Immature natural killer cell (primary cell): ENCODE measurements at regions not wholly inside any gene's neighbourhood (a gene's known extent, or its start where the extent isn't known, plus 50 kb on each side); places are given as distances from the start of the nearest gene placed in this dataset.
"Not testable (repeated sequence)": the region's sequence is repeated elsewhere in the genome, so short reads cannot be mapped to it uniquely, and the experiment has no call there.

Source experiments
- DNase-seq, 3 donors: peaks; one replicate each; pipeline ENCODE4 v3.0.0; 2022; ENCODE audit warnings: mixed read lengths in 1 of 3
- H3K27ac Mint-ChIP-seq, 6 donors: one replicate each; pipeline ENCODE4 v1.8.0; 2020; ENCODE audit warnings: mixed read lengths in 6 of 6, mild to moderate bottlenecking in 5 of 6, inconsistent platforms in 4 of 6, moderate library complexity in 3 of 6
- H3K27me3 Mint-ChIP-seq, 3 donors: one replicate each; pipeline ENCODE4 v1.8.0; 2020 to 2021; ENCODE audit warnings: low read depth in 3 of 3, mild to moderate bottlenecking in 3 of 3, mixed read lengths in 3 of 3, moderate library complexity in 3 of 3, inconsistent platforms in 1 of 3
- H3K36me3 Mint-ChIP-seq, 3 donors: one replicate each; pipeline ENCODE4 v1.8.0; 2020; ENCODE audit warnings: mixed read lengths in 3 of 3, inconsistent platforms in 2 of 3, mild to moderate bottlenecking in 2 of 3
- H3K4me1 Mint-ChIP-seq, 2 donors: one replicate each; pipeline ENCODE4 v1.8.0; 2020; ENCODE audit warnings: inconsistent platforms in 2 of 2, mild to moderate bottlenecking in 2 of 2, mixed read lengths in 2 of 2, moderate library complexity in 1 of 2
- H3K4me3 Mint-ChIP-seq, 5 donors: one replicate each; pipeline ENCODE4 v1.8.0; 2020; ENCODE audit warnings: mild to moderate bottlenecking in 5 of 5, mixed read lengths in 5 of 5, inconsistent platforms in 3 of 5, moderate library complexity in 3 of 5
- H3K9me3 Mint-ChIP-seq, 6 donors: one replicate each; pipeline ENCODE4 v1.8.0; 2020; ENCODE audit warnings: mild to moderate bottlenecking in 6 of 6, mixed read lengths in 6 of 6, inconsistent platforms in 4 of 6, moderate library complexity in 3 of 6

DNA sequence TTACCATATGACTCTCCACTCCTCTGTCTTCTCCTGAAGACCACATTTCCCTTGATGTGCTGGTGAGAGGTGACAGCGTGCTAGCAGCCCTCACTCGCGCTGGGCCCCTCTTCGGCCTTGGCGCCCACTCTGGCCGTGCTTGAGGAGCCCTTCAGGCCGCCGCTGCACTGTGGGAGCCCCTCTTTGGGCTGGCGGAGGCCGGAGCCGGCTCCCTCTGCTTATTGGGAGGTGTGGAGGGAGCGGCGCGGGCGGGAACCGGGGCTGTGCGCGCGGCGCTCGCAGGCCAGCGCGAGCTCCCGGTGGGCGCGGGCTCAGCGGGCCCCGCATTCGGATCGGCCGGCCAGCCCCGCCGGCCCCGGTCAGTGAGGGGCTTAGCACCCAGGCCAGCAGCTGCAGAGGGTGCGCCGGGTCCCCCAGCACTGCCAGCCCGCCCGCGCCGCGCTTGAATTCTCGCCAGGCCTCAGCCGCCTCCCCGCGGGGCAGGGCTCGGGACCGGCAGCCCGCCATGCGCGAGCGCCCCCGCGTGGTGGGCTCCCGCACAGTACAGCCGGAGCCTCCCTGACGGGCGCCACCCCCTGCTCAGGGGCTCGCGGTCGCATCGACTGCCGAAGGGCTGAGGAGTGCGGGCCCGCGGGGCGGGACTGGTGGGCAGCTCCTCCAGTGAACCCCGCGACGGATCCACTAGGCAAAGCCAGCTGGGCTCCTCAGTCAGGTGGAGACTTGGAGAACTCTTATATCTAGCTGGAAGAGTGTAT lies 246.6 kb upstream of the REG3G start:
- Mint-ChIP-seq H3K27ac (no peak overlapping the region), H3K4me3 (no peak overlapping the region), H3K4me1 (no peaks in the 10 kb centered on the region), H3K27me3 (peaks cover 0 to 3% (median 2%) of the 10 kb centered on the region in 3 donors), H3K9me3 (peaks cover 20 to 65% (median 39%) of the 10 kb centered on the region in 6 donors), H3K36me3 (peaks cover 0 to 4% (median 0%) of the 10 kb centered on the region in 3 donors)
- no peak for DNase-seq

DNA sequence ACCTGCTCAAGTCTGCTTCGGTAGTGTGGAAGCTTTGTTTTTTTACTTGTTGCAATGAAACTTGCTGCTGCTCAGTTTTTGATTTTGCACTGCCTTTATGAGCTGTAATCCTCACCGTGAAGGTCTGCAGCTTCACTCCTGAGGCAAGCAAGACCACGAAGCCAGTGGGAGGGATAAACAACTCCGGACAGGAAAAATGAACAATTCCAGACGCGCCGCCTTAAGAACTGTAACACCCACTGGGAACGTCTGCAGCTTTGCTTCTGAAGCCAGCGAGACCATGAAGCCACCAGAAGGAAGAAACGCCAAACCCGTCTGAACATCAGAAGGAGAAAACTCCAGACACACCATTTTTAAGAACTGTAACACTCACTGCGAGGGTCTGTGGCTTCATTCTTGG lies 245.7 kb upstream of the REG3G start:
- Mint-ChIP-seq H3K36me3 (peaks cover 0 to 4% (median 0%) of the 10 kb centered on the region in 3 donors), H3K27ac (no peak overlapping the region), H3K27me3 (peaks cover 0 to 3% (median 2%) of the 10 kb centered on the region in 3 donors), H3K9me3 (peaks cover 19 to 66% (median 40%) of the 10 kb centered on the region in 6 donors), H3K4me1 (no peaks in the 10 kb centered on the region), H3K4me3 (no peak overlapping the region)
- no peak for DNase-seq

DNA sequence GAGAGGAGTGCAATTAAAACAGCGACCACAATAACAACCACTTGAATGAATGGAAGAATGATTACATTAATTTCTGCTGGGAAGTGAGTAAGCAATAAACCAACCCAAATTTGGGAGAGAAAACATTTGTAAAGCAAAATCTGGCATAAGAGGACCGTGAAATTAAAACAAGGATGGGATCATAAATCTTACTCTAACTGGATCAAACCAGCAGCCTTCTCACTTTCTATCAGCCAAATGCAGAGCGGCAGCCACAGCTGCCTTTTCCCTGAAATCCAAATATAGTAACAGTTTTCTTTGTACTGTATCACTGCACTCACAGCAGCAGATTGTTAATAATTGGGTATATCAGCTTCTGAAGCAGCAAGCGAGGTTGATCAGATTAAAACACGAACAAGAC lies 245.2 kb upstream of the REG3G start:
- no peak overlapping the region for H3K4me3 Mint-ChIP-seq
- H3K27me3 Mint-ChIP-seq: peaks cover 0 to 3% (median 2%) of the 10 kb centered on the region in 3 donors
- H3K27ac Mint-ChIP-seq: no peak overlapping the region
- H3K9me3 Mint-ChIP-seq: peaks cover 17 to 61% (median 35%) of the 10 kb centered on the region in 6 donors
- peaks cover 0 to 4% (median 0%) of the 10 kb centered on the region in 3 donors for H3K36me3 Mint-ChIP-seq
- no peaks in the 10 kb centered on the region for H3K4me1 Mint-ChIP-seq
- no peak for DNase-seq

DNA sequence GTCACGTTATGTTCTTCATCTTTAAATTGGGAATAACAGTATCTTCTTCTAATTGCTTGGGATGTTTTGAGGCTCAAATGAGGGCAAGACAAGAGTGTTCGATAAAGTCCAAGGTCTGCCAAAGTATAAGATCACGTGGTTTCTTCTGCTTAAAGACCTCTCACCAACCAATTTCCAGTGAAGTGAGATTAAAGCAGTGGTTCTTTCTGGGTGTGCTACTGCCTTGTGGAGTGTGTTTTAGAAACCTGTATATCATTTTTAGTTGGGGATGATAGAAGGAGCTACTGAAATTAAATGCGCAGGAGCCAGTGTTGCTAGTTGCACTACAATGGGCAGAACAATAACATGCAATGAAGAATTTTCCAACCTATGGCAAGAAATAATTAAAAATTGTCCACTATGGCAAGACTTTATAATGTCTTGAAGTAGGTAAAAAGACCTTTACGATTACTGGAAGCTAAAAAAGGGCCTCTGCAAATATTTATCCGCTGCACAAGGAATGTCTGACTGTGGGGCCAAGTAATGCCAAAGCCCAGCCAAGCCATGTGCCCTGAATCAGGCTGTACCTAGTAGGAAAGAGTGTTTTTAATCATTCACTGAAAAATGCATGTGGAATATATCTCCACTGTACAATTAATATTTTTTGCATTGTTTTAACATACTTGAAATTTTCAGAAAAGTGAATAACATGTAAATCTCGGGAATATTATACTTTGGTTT lies 244.5 kb upstream of the REG3G start:
- no peak for DNase-seq
- no peak overlapping the region for H3K27ac Mint-ChIP-seq
- H3K4me3 Mint-ChIP-seq: no peak overlapping the region
- H3K36me3 Mint-ChIP-seq: peaks cover 0 to 4% (median 0%) of the 10 kb centered on the region in 3 donors
- peaks cover 0 to 3% (median 2%) of the 10 kb centered on the region in 3 donors for H3K27me3 Mint-ChIP-seq
- H3K9me3 Mint-ChIP-seq: peaks cover 16 to 55% (median 33%) of the 10 kb centered on the region in 6 donors
- H3K4me1 Mint-ChIP-seq: no peaks in the 10 kb centered on the region

DNA sequence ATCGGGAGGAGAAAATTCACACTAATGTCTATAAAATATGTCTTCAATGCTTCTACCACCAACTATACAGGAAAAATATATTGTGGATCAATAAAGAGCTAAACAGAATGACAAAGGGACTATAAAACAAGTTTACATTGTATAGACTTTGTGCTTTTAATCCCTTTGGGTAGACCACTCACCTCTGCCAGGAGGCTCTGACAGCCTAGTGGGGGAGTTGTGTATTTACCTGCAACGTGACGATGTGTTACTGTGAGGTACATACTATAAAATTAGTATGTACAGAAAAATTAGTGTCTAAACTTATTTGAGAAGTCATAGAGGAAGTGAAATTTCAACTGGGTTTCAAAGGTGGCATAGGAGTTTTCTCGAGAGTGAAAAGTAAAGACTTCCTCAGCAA lies 243.3 kb upstream of the REG3G start:
- no peaks in the 10 kb centered on the region for H3K4me1 Mint-ChIP-seq
- H3K4me3 Mint-ChIP-seq: no peak overlapping the region
- H3K27me3 Mint-ChIP-seq: peaks cover 0 to 2% (median 0%) of the 10 kb centered on the region in 3 donors
- peaks cover 9 to 48% (median 30%) of the 10 kb centered on the region in 6 donors for H3K9me3 Mint-ChIP-seq
- no peak overlapping the region for H3K27ac Mint-ChIP-seq
- no peak for DNase-seq
- H3K36me3 Mint-ChIP-seq: no peaks in the 10 kb centered on the region

DNA sequence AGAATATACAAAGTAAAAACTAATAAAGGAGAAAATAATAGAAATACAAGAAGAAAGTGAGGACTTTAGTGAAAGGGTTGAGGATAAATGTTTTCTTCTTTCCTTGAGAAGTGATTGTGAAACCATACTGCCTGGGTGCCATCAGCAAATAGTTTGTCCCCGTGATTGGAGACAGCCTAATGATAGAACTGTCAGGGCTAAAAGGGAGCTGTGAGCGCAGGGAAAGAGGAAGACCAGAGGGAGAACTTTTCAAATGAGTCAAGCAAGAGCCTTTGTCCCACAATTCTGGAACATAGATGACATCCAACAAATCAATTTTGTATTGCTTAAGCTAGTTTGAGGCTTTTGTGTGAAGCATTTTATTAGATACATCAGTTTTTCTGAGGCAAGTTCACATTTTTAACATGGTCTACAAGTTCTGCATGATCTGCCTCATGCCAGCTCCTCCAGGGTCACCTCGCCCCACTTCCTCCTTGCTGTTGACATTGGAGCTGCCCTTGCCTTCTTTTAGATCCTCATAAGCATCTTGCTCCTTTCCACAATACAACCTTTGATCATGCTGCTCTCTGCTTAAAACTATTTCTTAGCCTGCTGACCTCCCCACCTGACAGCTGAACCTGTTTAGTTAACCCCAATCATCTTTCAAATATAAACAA lies 213.4 kb upstream of the REG3G start:
- peaks cover 0 to 4% (median 0%) of the 10 kb centered on the region in 3 donors for H3K36me3 Mint-ChIP-seq
- no peak overlapping the region for H3K4me3 Mint-ChIP-seq
- no peaks in the 10 kb centered on the region for H3K4me1 Mint-ChIP-seq
- H3K27ac Mint-ChIP-seq: no peak overlapping the region
- no peak for DNase-seq
- peaks cover 12 to 47% (median 18%) of the 10 kb centered on the region in 6 donors for H3K9me3 Mint-ChIP-seq
- peaks cover 0 to 6% (median 0%) of the 10 kb centered on the region in 3 donors for H3K27me3 Mint-ChIP-seq

DNA sequence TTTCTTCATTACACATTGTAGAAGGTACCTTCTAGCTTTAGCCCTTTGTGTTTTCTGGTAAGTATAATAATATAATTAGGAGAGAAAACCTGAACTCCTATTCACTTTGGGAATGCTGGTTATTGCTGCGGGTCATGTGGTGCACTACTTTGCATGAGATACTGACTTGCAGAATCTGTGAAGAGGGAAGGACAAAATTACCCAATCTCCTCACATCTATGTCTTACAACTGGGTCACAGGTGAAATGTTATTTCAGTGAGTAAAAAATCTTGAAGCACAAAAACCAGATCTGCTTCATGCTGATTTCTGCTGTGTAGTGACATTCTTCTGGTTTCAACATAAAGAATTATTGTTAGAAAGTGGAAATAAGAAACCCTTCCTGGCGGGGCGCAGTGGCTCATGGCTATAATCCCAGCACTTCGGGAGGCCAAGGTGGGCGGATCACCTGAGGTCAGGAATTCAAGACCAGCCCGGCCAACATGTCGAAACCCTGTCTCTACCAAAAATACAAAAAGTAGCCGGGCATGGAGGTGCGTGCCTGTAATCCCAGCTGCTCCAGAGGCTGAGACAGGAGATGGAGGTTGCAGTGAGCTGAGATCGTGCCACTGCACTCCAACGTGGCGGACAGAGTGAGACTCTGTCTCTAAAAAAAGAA lies 211.0 kb upstream of the REG3G start:
- peaks cover 0 to 6% (median 0%) of the 10 kb centered on the region in 3 donors for H3K27me3 Mint-ChIP-seq
- peaks cover 0 to 4% (median 0%) of the 10 kb centered on the region in 3 donors for H3K36me3 Mint-ChIP-seq

DNA sequence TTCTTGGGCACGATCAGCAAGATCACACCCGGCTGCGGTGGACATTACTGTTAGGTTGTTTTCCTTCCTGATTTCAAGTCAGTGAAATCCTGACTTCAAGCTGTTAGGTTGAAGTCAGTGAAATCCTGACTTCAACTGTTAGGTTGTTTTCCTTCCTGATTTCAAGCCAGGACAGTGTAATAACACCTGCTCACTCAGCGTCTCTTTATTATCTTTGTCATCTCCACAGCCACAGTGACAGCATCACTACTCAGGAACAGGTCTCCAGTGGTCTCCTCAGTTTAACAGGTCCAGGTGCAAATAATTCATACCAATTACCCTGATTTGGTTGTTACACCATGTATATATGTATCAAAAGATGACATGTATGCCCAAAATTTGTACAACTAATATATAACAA lies 208.1 kb upstream of the REG3G start:
- Mint-ChIP-seq H3K36me3 (peaks cover 0 to 6% (median 0%) of the 10 kb centered on the region in 3 donors), H3K4me1 (no peaks in the 10 kb centered on the region), H3K27ac (no peak overlapping the region), H3K4me3 (no peak overlapping the region), H3K9me3 (peaks cover 12 to 42% (median 18%) of the 10 kb centered on the region in 6 donors), H3K27me3 (peaks cover 0 to under 1% (median 0%) of the 10 kb centered on the region in 3 donors)
- no peak for DNase-seq

More for the DNA sequence above, 211.0 kb upstream of the REG3G start:
- no peak for DNase-seq
- Mint-ChIP-seq H3K9me3 (peaks cover 8 to 35% (median 13%) of the 10 kb centered on the region in 6 donors), H3K4me1 (no peaks in the 10 kb centered on the region), H3K4me3 (no peak overlapping the region), H3K27ac (no peak overlapping the region)

DNA sequence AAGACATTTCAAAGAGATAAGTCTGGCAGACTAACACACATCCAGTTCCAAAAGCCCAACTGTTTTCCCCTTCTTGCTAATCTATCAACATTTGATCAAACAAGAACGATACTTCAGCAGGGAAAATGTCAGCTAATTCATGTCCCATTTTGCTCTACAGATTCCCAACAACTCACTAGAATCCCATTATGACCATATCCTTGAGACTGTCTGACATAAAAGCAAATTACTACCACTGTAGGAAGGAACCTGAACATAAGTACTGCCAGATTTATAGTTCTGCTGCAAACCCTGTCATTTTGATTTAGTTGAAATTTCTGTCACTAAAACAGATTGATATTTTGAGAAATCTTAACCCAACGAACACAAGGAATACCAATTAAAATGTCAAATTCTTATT lies 193.0 kb upstream of the REG3G start:
- no peak for DNase-seq
- H3K27ac Mint-ChIP-seq: no peak overlapping the region
- peaks cover 5 to 52% (median 14%) of the 10 kb centered on the region in 6 donors for H3K9me3 Mint-ChIP-seq
- no peaks in the 10 kb centered on the region for H3K4me1 Mint-ChIP-seq
- H3K4me3 Mint-ChIP-seq: no peak overlapping the region
- H3K36me3 Mint-ChIP-seq: no peaks in the 10 kb centered on the region
- H3K27me3 Mint-ChIP-seq: peaks cover 0 to 2% (median 0%) of the 10 kb centered on the region in 3 donors

DNA sequence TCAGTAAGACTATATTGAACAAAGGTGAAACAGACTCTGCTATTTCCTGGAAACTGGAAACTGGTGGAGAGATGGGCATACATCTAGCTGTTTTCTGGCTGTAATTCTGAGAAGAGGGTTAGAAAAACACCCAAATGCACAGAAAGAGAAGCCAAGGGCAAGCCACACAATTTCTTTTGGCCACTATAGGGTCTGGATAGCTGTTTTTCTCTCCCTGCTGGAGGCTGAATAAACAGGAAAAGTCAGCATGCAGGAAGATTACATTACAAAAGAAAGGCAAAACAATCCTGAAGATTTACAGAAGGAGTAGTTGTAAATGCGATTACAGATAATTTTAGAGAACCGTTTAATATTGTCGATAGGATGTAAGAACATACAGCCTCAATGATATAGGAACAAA lies 186.2 kb upstream of the REG3G start:
- no peaks in the 10 kb centered on the region for H3K36me3 Mint-ChIP-seq
- no peaks in the 10 kb centered on the region for H3K27me3 Mint-ChIP-seq
- H3K9me3 Mint-ChIP-seq: peaks cover 7 to 73% (median 23%) of the 10 kb centered on the region in 6 donors
- H3K4me3 Mint-ChIP-seq: no peak overlapping the region
- H3K4me1 Mint-ChIP-seq: no peaks in the 10 kb centered on the region
- no peak for DNase-seq
- H3K27ac Mint-ChIP-seq: no peak overlapping the region

DNA sequence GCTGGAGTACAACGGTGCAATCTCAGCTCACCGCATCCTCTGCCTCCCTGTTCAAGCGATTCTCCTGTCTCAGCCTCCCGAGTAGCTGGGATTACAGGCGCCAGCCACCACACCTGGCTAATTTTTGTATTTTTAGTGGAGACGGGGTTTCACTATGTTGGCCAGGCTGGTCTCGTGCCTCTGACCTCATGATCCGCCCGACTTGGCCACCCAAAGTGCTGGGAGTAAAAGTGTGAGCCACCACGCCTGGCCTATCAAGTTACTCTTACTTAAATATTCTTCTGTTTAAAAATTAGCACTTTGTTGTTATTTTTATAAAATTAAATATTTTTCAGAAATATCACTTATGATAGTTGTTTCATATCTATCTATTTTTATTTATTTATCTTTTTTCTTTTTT lies 185.2 kb upstream of the REG3G start:
- H3K36me3 Mint-ChIP-seq, DNase-seq, H3K4me1 Mint-ChIP-seq, H3K27ac Mint-ChIP-seq, H3K4me3 Mint-ChIP-seq, H3K27me3 Mint-ChIP-seq: not testable (repeated sequence)
- H3K9me3 Mint-ChIP-seq: peaks cover 7 to 78% (median 20%) of the 10 kb centered on the region in 6 donors

DNA sequence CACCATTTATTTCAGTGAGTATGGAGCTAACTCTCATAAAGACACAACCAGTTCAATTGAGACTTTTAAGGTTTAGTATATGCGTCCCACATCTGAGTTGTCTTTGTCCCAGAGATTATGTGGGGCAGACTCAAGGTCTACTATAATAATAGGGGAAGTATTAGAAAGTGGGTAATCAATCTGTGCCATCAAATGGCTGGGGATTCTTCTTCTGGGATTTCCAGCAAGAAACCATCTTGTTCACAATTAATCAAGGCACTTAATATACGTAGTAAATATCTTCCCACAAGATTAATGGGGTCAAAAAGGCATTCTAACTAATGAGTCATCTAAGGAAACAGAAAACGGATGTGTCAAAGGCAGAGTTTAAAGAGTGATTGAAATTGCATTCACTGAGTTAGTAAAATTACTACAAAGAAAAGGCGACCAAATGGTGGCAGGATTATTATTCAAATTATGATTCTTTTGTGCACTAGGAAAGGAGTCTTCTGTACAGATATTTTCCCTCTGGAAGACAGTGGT lies 179.8 kb upstream of the REG3G start:
- DNase-seq: no peak
- Mint-ChIP-seq H3K4me1 (no peaks in the 10 kb centered on the region), H3K9me3 (peaks cover 5 to 52% (median 16%) of the 10 kb centered on the region in 6 donors), H3K36me3 (no peaks in the 10 kb centered on the region), H3K4me3 (no peak overlapping the region), H3K27ac (no peak overlapping the region), H3K27me3 (no peaks in the 10 kb centered on the region)

DNA sequence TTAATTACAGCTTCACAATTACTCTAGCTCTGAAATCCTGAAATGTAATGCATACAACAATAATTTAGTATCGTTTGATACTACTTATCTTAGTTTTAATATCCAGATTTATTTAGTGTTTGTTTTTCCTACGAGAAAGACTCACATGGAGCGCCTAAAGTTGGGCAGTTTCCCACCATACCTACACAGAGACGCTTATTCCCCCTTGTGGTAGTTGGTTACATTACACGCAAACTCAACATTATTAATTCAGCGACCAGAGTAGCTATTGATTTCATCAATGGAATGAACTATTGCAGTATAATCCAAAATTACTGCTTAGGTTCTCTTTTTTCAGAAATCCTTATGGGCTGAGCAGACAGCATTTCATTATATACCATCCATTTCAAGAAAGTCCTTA lies 164.0 kb upstream of the REG3G start:
- H3K27me3 Mint-ChIP-seq: peaks cover 0 to 5% (median 0%) of the 10 kb centered on the region in 3 donors
- no peaks in the 10 kb centered on the region for H3K4me1 Mint-ChIP-seq
- no peak overlapping the region for H3K27ac Mint-ChIP-seq
- H3K9me3 Mint-ChIP-seq: peaks cover 10 to 33% (median 23%) of the 10 kb centered on the region in 6 donors
- peaks cover 0 to 3% (median 0%) of the 10 kb centered on the region in 3 donors for H3K36me3 Mint-ChIP-seq
- no peak overlapping the region for H3K4me3 Mint-ChIP-seq
- no peak for DNase-seq
